ENCODE measurements at regions not wholly inside any gene's neighbourhood (a gene's known extent, or its start where the extent isn't known, plus 50 kb on each side); places are given as distances from the start of the nearest gene placed in this dataset.

GRCh38 chr2:45180779-45181178 is 171.5 kb upstream of the SIX2 start:
- no peak overlapping the region for H3K4me3 ChIP-seq (ENCODE audit: low read depth, low read length)
- no peak for TF ChIP-seq CTCF (IDR thresholded peaks at IDR 0.05; ENCODE audit: insufficient read depth, low read length, missing control alignments)
- POLR2A ChIA-PET, result interaction anchor here (0.6 kb wide), 1 partner anchor 57 kb away, joined by 3 read pairs; no protein-coding TSS in a partner anchor
- CTCF ChIA-PET, result interaction anchor here (1.1 kb wide), 1 partner anchor 13 kb away, joined by 3 read pairs; no protein-coding TSS in a partner anchor
- DNase-seq (ENCODE audit: low read depth, low spot score), result no peak

- TF ChIP-seq CTCF (IDR thresholded peaks at IDR 0.05; ENCODE audit: insufficient read depth, low read length, missing control alignments), result no peak
- ChIA-PET POLR2A (no interaction called here), CTCF (no interaction called here)
- H3K4me3 ChIP-seq (ENCODE audit: low read depth, low read length), result no peak overlapping the region
- DNase-seq (ENCODE audit: low read depth, low spot score), result no peak
Measured at GRCh38 chr2:45180033-45180746, 170.9 kb upstream of the SIX2 start.

- ChIA-PET CTCF (interaction anchor here (1.6 kb wide), 1 partner anchor 316 kb away, joined by 6 read pairs; no protein-coding TSS in a partner anchor), POLR2A (interaction anchor here (1.4 to 1.6 kb wide), 2 partner anchors 21 to 256 kb away, joined by 5 to 6 read pairs; no protein-coding TSS in a partner anchor)
- no peak for TF ChIP-seq CTCF (IDR thresholded peaks at IDR 0.05; ENCODE audit: insufficient read depth, low read length, missing control alignments)
- DNase-seq (ENCODE audit: low read depth, low spot score), result no peak
- H3K4me3 ChIP-seq (ENCODE audit: low read depth, low read length), result no peak overlapping the region
Measured at GRCh38 chr2:45178854-45179253, 169.6 kb upstream of the SIX2 start.

- TF ChIP-seq CTCF (IDR thresholded peaks at IDR 0.05; ENCODE audit: insufficient read depth, low read length, missing control alignments), result no peak
- POLR2A ChIA-PET, result interaction anchor here (0.7 to 1.6 kb wide), 3 partner anchors 22 to 257 kb away, joined by 3 to 6 read pairs (median 5); no protein-coding TSS in a partner anchor
- DNase-seq (ENCODE audit: low read depth, low spot score), result no peak
- CTCF ChIA-PET, result interaction anchor here (1.6 kb wide), 1 partner anchor 316 kb away, joined by 6 read pairs; no protein-coding TSS in a partner anchor
- no peak overlapping the region for H3K4me3 ChIP-seq (ENCODE audit: low read depth, low read length)
Measured at GRCh38 chr2:45178359-45178758, 169.1 kb upstream of the SIX2 start.

GRCh38 chr2:45177870-45178269 is 168.6 kb upstream of the SIX2 start:
- DNase-seq (ENCODE audit: low read depth, low spot score), result peak; percentile 99
- POLR2A ChIA-PET, result interaction anchor here (0.7 to 1.6 kb wide), 3 partner anchors 22 to 257 kb away, joined by 3 to 6 read pairs (median 5); no protein-coding TSS in a partner anchor
- TF ChIP-seq CTCF (IDR thresholded peaks at IDR 0.05; ENCODE audit: insufficient read depth, low read length, missing control alignments), result no peak
- no peak overlapping the region for H3K4me3 ChIP-seq (ENCODE audit: low read depth, low read length)
- CTCF ChIA-PET, result interaction anchor here (1.6 kb wide), 1 partner anchor 317 kb away, joined by 6 read pairs; no protein-coding TSS in a partner anchor

GRCh38 chr2:45176390-45176789 is 167.1 kb upstream of the SIX2 start:
- TF ChIP-seq CTCF (IDR thresholded peaks at IDR 0.05; ENCODE audit: insufficient read depth, low read length, missing control alignments), result no peak
- H3K4me3 ChIP-seq (ENCODE audit: low read depth, low read length), result no peak overlapping the region
- DNase-seq (ENCODE audit: low read depth, low spot score), result no peak
- CTCF ChIA-PET, result no interaction called here
- POLR2A ChIA-PET, result no interaction called here
